Chondrocyte (in vitro differentiated cells): ENCODE measurements at regions not wholly inside any gene's neighbourhood (a gene's known extent, or its start where the extent isn't known, plus 50 kb on each side); places are given as distances from the start of the nearest gene placed in this dataset.

ENCODE experiments used
- DNase-seq: peaks from one replicate; pipeline ENCODE4 v3.0.0; 2021; ENCODE audit warnings: mixed read lengths, low spot score
- H3K27ac Mint-ChIP-seq: one replicate; pipeline ENCODE4 v1.8.0; 2021; ENCODE audit warnings: mild to moderate bottlenecking, moderate library complexity, mixed read lengths; ENCODE audit not compliant: unreplicated experiment
- H3K27me3 Mint-ChIP-seq: 2 replicates; pipeline ENCODE4 v1.8.0; 2021; ENCODE audit warnings: low read depth, mixed read lengths
- H3K36me3 Mint-ChIP-seq: 2 replicates; pipeline ENCODE4 v1.8.0; 2021; ENCODE audit warnings: low read depth, mixed read lengths
- H3K4me1 Mint-ChIP-seq: 2 replicates; pipeline ENCODE4 v1.8.0; 2021; ENCODE audit warnings: low read depth, mild to moderate bottlenecking, mixed read lengths
- H3K4me3 Mint-ChIP-seq: one replicate; pipeline ENCODE4 v1.8.0; 2021; ENCODE audit warnings: mild to moderate bottlenecking, moderate library complexity, mixed read lengths; ENCODE audit not compliant: unreplicated experiment
- H3K9me3 Mint-ChIP-seq: 2 replicates; pipeline ENCODE4 v1.8.0; 2021; ENCODE audit warnings: low read depth, mixed read lengths
- CTCF ChIP-seq: fragments of 200-600 bp; sonication (generic); IDR thresholded peaks from 2 replicates; pipeline ENCODE4 v1.5.0; 2021; ENCODE audit warnings: antibody characterized with exemption, mild to moderate bottlenecking, moderate library complexity

- H3K4me1 Mint-ChIP-seq: peaks cover 19% of the 10 kb centered on the region
- DNase-seq: no peak
- no peak overlapping the region for H3K4me3 Mint-ChIP-seq
- H3K27me3 Mint-ChIP-seq: no peaks in the 10 kb centered on the region
- no peaks in the 10 kb centered on the region for H3K9me3 Mint-ChIP-seq
- no peaks in the 10 kb centered on the region for H3K36me3 Mint-ChIP-seq
- TF ChIP-seq CTCF: no peak
- H3K27ac Mint-ChIP-seq: no peak overlapping the region
These were observed 478.6 kb upstream of the C9orf72 start for GRCh38 chr9:28051559-28052503.

GRCh38 chr9:28053096-28053777 lies 480.0 kb upstream of the C9orf72 start:
- Mint-ChIP-seq H3K27ac (no peak overlapping the region), H3K9me3 (peaks cover 4% of the 10 kb centered on the region), H3K4me1 (peaks cover 19% of the 10 kb centered on the region), H3K36me3 (no peaks in the 10 kb centered on the region), H3K4me3 (no peak overlapping the region), H3K27me3 (no peaks in the 10 kb centered on the region)
- no peak for TF ChIP-seq CTCF
- no peak for DNase-seq

GRCh38 chr9:28056006-28056405 lies 482.7 kb upstream of the C9orf72 start:
- H3K4me3 Mint-ChIP-seq: no peak overlapping the region
- no peaks in the 10 kb centered on the region for H3K36me3 Mint-ChIP-seq
- no peak for TF ChIP-seq CTCF
- no peak overlapping the region for H3K27ac Mint-ChIP-seq
- H3K4me1 Mint-ChIP-seq: peaks cover 11% of the 10 kb centered on the region
- H3K27me3 Mint-ChIP-seq: no peaks in the 10 kb centered on the region
- peaks cover 11% of the 10 kb centered on the region for H3K9me3 Mint-ChIP-seq
- no peak for DNase-seq

- no peak for DNase-seq
These were observed 483.2 kb upstream of the C9orf72 start for GRCh38 chr9:28056466-28056865.

More at GRCh38 chr9:28056466-28056865, 483.2 kb upstream of the C9orf72 start:
- TF ChIP-seq CTCF: no peak
- no peaks in the 10 kb centered on the region for H3K27me3 Mint-ChIP-seq
- H3K4me1 Mint-ChIP-seq: peaks cover 7% of the 10 kb centered on the region
- peaks cover 11% of the 10 kb centered on the region for H3K9me3 Mint-ChIP-seq
- H3K36me3 Mint-ChIP-seq: no peaks in the 10 kb centered on the region
- no peak overlapping the region for H3K27ac Mint-ChIP-seq
- H3K4me3 Mint-ChIP-seq: no peak overlapping the region
